ENCODE measurements at regions not wholly inside any gene's neighbourhood (a gene's known extent, or its start where the extent isn't known, plus 50 kb on each side); places are given as distances from the start of the nearest gene placed in this dataset.

- DNase-seq, result no peak
- Histone ChIP-seq H3K27ac (no peak overlapping the region), H3K4me3 (no peak overlapping the region), H3K27me3 (ENCODE audit: insufficient read depth in 3 of 3, low read length in 2 of 3) (no peaks in the 10 kb centered on the region), H3K9me3 (no peaks in the 10 kb centered on the region), H3K36me3 (ENCODE audit: insufficient read depth in 1 of 2, low read depth in 1 of 2) (no peaks in the 10 kb centered on the region), H3K4me1 (peaks cover 26% of the 10 kb centered on the region)
- ATAC-seq, result no peak
- intact Hi-C loops (cut with DNase I), result no loop called here
- TF ChIP-seq, protein P1, sequence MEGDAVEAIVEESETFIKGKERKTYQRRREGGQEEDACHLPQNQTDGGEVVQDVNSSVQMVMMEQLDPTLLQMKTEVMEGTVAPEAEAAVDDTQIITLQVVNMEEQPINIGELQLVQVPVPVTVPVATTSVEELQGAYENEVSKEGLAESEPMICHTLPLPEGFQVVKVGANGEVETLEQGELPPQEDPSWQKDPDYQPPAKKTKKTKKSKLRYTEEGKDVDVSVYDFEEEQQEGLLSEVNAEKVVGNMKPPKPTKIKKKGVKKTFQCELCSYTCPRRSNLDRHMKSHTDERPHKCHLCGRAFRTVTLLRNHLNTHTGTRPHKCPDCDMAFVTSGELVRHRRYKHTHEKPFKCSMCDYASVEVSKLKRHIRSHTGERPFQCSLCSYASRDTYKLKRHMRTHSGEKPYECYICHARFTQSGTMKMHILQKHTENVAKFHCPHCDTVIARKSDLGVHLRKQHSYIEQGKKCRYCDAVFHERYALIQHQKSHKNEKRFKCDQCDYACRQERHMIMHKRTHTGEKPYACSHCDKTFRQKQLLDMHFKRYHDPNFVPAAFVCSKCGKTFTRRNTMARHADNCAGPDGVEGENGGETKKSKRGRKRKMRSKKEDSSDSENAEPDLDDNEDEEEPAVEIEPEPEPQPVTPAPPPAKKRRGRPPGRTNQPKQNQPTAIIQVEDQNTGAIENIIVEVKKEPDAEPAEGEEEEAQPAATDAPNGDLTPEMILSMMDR (IDR thresholded peaks at IDR 0.05), result no peak
- 89 to 95% (median 90%) methylated on average over 10 of the region's 10 CpGs for WGBS, 3 donors
These were observed 106.9 kb upstream of the OTOS start for GRCh38 chr2:240247241-240247867.

DNA sequence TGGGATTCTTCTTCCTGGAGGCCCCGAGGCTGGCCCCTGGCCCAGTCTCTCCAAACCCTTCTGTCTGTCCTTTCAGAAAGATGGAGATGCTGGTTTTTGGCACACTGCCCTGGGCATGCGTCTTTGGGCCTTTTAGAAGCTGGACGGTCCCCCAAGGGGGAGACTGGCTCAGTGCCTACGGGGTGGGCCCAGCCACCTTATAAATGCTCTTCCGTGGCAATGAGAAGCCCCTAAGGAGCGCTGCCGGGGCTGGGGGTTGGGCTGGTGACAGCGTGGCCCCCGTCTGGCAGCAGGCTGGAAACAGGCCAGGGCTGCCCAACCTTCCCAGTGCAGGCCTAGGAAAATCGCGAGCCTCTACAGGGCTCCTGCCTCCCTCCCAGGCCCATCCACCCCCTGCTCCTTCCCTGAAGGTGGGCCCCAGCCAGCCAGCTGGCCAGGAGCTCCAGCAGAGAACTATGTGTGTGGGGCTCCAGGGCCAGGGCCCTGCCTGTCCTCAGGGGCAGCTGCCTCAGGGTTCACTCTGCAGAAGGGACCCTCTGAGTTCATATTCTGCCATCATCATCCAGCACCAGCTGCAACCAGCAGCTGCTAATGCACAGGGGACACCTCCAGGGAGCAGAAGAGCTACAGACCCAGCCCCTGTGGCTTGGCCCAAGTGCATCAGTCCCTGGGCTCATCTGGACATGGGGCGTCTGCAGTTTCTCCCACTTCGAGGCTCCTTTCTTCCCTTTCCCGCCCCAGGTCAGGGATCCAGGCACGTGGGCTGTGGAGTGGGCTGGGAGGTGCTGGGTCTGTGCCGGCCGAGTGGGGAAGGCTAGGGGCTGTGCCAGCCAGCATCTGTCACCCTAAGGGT is 107.6 kb upstream of the OTOS start:
- no peaks in the 10 kb centered on the region for H3K36me3 ChIP-seq (ENCODE audit: insufficient read depth in 1 of 2, low read depth in 1 of 2)
- H3K27ac ChIP-seq, result no peak overlapping the region
- no peak overlapping the region for H3K4me3 ChIP-seq
- WGBS, 3 donors, result 61 to 63% (median 62%) methylated on average over 15 to 17 of the region's 17 CpGs
- no peaks in the 10 kb centered on the region for H3K9me3 ChIP-seq
- H3K4me1 ChIP-seq, result peaks cover 28% of the 10 kb centered on the region
- DNase-seq, result no peak
- TF ChIP-seq, protein P1 (IDR thresholded peaks at IDR 0.05), result no peak
- no peak for ATAC-seq
- intact Hi-C loops (cut with DNase I), result no loop called here
- H3K27me3 ChIP-seq (ENCODE audit: insufficient read depth in 3 of 3, low read length in 2 of 3), result no peaks in the 10 kb centered on the region

GRCh38 chr2:240248721-240249422 is 108.4 kb upstream of the OTOS start:
- DNase-seq (peak in 1 of 2 donors; percentile 45), ATAC-seq (no peak)
- TF ChIP-seq, protein P1 (IDR thresholded peaks at IDR 0.05), result no peak
- no peaks in the 10 kb centered on the region for H3K36me3 ChIP-seq (ENCODE audit: insufficient read depth in 1 of 2, low read depth in 1 of 2)
- no peaks in the 10 kb centered on the region for H3K27me3 ChIP-seq (ENCODE audit: insufficient read depth in 3 of 3, low read length in 2 of 3)
- H3K9me3 ChIP-seq, result no peaks in the 10 kb centered on the region
- H3K4me3 ChIP-seq, result no peak overlapping the region
- intact Hi-C loops (cut with DNase I), result no loop called here
- H3K27ac ChIP-seq, result no peak overlapping the region
- peaks cover 28% of the 10 kb centered on the region for H3K4me1 ChIP-seq
- WGBS, 3 donors, result 78 to 85% (median 79%) methylated on average over 12 to 14 of the region's 14 CpGs

- no peak overlapping the region for H3K4me3 ChIP-seq
- WGBS, 3 donors, result 74 to 79% (median 78%) methylated on average over 21 of the region's 21 CpGs
- H3K4me1 ChIP-seq, result peaks cover 28% of the 10 kb centered on the region
- DNase-seq, result peak in 1 of 2 donors; percentile 53
- no peak overlapping the region for H3K27ac ChIP-seq
- TF ChIP-seq, protein P1 (IDR thresholded peaks at IDR 0.05), result no peak
- H3K9me3 ChIP-seq, result no peaks in the 10 kb centered on the region
- no peaks in the 10 kb centered on the region for H3K27me3 ChIP-seq (ENCODE audit: insufficient read depth in 3 of 3, low read length in 2 of 3)
- ATAC-seq, result no peak
- intact Hi-C loops (cut with DNase I), result no loop called here
- H3K36me3 ChIP-seq (ENCODE audit: insufficient read depth in 1 of 2, low read depth in 1 of 2), result no peaks in the 10 kb centered on the region
These were observed 109.1 kb upstream of the OTOS start for GRCh38 chr2:240249423-240250149.
